GM23338 (cell line): ENCODE measurements at regions not wholly inside any gene's neighbourhood (a gene's known extent, or its start where the extent isn't known, plus 50 kb on each side); places are given as distances from the start of the nearest gene placed in this dataset.
A peak's percentile ranks its signal among the peaks of the same experiment; 100 is the strongest.

ENCODE experiments used
- ATAC-seq: fragments of 200-7000 bp; cut with Tn5 transposase; 3 replicates; pipeline ENCODE4 v1.9.1; 2020
- DNase-seq: peaks from one replicate; pipeline ENCODE4 v3.0.0-alpha.2; 2015; ENCODE audit warnings: low spot score
- H2AFZ ChIP-seq: fragments of 200-600 bp; sonication (generic); 2 replicates; pipeline ENCODE4 v1.8.0; 2016; ENCODE audit warnings: antibody characterized with exemption, mild to moderate bottlenecking, moderate library complexity
- H3F3A ChIP-seq: fragments of 200-600 bp; sonication (generic); replicated peaks from 2 replicates; pipeline ENCODE4 v1.8.0; 2017; ENCODE audit warnings: antibody characterized with exemption, mixed run types, low read depth
- H3K27ac ChIP-seq: fragments of 200-600 bp; sonication (generic); 2 replicates; pipeline ENCODE4 v1.6.1; 2016; ENCODE audit warnings: low read depth
- H3K27me3 ChIP-seq: fragments of 200-600 bp; sonication (generic); 2 replicates; pipeline ENCODE4 v1.8.0; 2016; ENCODE audit warnings: mild to moderate bottlenecking, mixed run types, moderate library complexity; ENCODE audit not compliant: insufficient read depth
- H3K36me3 ChIP-seq: fragments of 200-600 bp; sonication (generic); 2 replicates; pipeline ENCODE4 v1.8.0; 2016; ENCODE audit warnings: mild to moderate bottlenecking; ENCODE audit not compliant: insufficient read depth
- H3K4me1 ChIP-seq: fragments of 200-600 bp; sonication (generic); 2 replicates; pipeline ENCODE4 v1.8.0; 2016; ENCODE audit warnings: mild to moderate bottlenecking, moderate library complexity; ENCODE audit not compliant: insufficient read depth
- H3K4me2 ChIP-seq: fragments of 200-600 bp; sonication (generic); 2 replicates; pipeline ENCODE4 v1.7.1; 2017; ENCODE audit warnings: mixed run types
- H3K4me3 ChIP-seq: fragments of 200-600 bp; sonication (generic); 2 replicates; pipeline ENCODE4 v1.6.1; 2016; ENCODE audit warnings: mixed run types
- H3K79me2 ChIP-seq: fragments of 200-600 bp; sonication (generic); replicated peaks from 2 replicates; pipeline ENCODE4 v1.8.0; 2017; ENCODE audit warnings: mild to moderate bottlenecking; ENCODE audit not compliant: insufficient read depth
- H3K9me2 ChIP-seq: fragments of 200-600 bp; sonication (generic); 2 replicates; pipeline ENCODE4 v1.8.0; 2017; ENCODE audit not compliant: insufficient read depth
- H4K20me1 ChIP-seq: fragments of 200-600 bp; sonication (generic); replicated peaks from 2 replicates; pipeline ENCODE4 v1.8.0; 2017; ENCODE audit warnings: mild to moderate bottlenecking; ENCODE audit not compliant: insufficient read depth
- H3K27ac Mint-ChIP-seq: 2 replicates; pipeline ENCODE4 v1.8.0; 2020; ENCODE audit warnings: inconsistent platforms, mild to moderate bottlenecking, moderate library complexity, mixed read lengths
- H3K27me3 Mint-ChIP-seq: 3 replicates; pipeline ENCODE4 v1.8.0; 2022; ENCODE audit warnings: low read depth, mild to moderate bottlenecking, moderate library complexity, mixed read lengths, inconsistent platforms; ENCODE audit not compliant: insufficient read depth, poor library complexity
- H3K36me3 Mint-ChIP-seq: 3 replicates; pipeline ENCODE4 v1.8.0; 2021; ENCODE audit warnings: low read depth, mild to moderate bottlenecking, inconsistent platforms, moderate library complexity, mixed read lengths
- H3K4me1 Mint-ChIP-seq: 3 replicates; pipeline ENCODE4 v1.8.0; 2020; ENCODE audit warnings: mild to moderate bottlenecking, inconsistent platforms, mixed read lengths
- H3K4me3 Mint-ChIP-seq: 3 replicates; pipeline ENCODE4 v1.8.0; 2021; ENCODE audit warnings: moderate library complexity, mild to moderate bottlenecking, inconsistent platforms, mixed read lengths
- H3K9me3 Mint-ChIP-seq: 3 replicates; pipeline ENCODE4 v1.8.0; 2020; ENCODE audit warnings: moderate library complexity, mild to moderate bottlenecking, inconsistent platforms, mixed read lengths
- CREB1 ChIP-seq: fragments of 250-450 bp; sonication (Bioruptor Pico); IDR thresholded peaks from 2 replicates; pipeline ENCODE4 v1.5.0; 2020; ENCODE audit warnings: low read depth, mild to moderate bottlenecking, moderate library complexity
- EZH2phosphoT487 ChIP-seq: fragments of 200-600 bp; sonication (generic); IDR thresholded peaks from one replicate; pipeline ENCODE4 v1.8.1; 2018; ENCODE audit warnings: antibody characterized with exemption; ENCODE audit not compliant: unreplicated experiment
- JUNB ChIP-seq: IDR thresholded peaks from one replicate; pipeline ENCODE4 v1.6.1; 2016; ENCODE audit warnings: antibody characterized with exemption; ENCODE audit not compliant: unreplicated experiment
- NANOG ChIP-seq: IDR thresholded peaks from 2 replicates; pipeline ENCODE4 v1.6.1; 2016; ENCODE audit warnings: antibody characterized with exemption, borderline replicate concordance
- POLR2AphosphoS5 ChIP-seq: IDR thresholded peaks from 2 replicates; pipeline ENCODE4 v1.6.1; 2016; ENCODE audit warnings: antibody characterized with exemption, low read depth
- REST ChIP-seq: IDR thresholded peaks from one replicate; pipeline ENCODE4 v1.6.1; 2018; ENCODE audit warnings: antibody characterized with exemption; ENCODE audit not compliant: unreplicated experiment
- ZNF114 ChIP-seq: fragments of 250-450 bp; sonication (Bioruptor Pico); IDR thresholded peaks from 2 replicates; pipeline ENCODE4 v1.5.0; 2020; ENCODE audit warnings: mild to moderate bottlenecking, moderate library complexity
- ZNF331 ChIP-seq: fragments of 250-450 bp; sonication (Bioruptor Pico); IDR thresholded peaks from 2 replicates; pipeline ENCODE4 v1.5.0; 2020; ENCODE audit warnings: low read depth, mild to moderate bottlenecking, moderate library complexity
- ZNF462 ChIP-seq: fragments of 250-450 bp; sonication (Bioruptor Pico); IDR thresholded peaks from 2 replicates; pipeline ENCODE4 v1.5.0; 2020; ENCODE audit warnings: mild to moderate bottlenecking, moderate library complexity
- TF ChIP-seq, protein P1 (sequence below), 2 experiments: fragments of 200-600 bp in 1 of 2; sonication (generic) in 1 of 2; conservative IDR thresholded peaks; 2 replicates each; pipeline versions ENCODE4 v1.5.1 to v1.6.1; 2016 to 2017; ENCODE audit warnings: antibody characterized with exemption in 2 of 2, low read depth in 2 of 2, mild to moderate bottlenecking in 2 of 2, moderate library complexity in 1 of 2
- TF ChIP-seq, protein P2 (sequence below): IDR thresholded peaks from 2 replicates; pipeline ENCODE4 v1.6.1; 2016; ENCODE audit warnings: antibody characterized with exemption

DNA sequence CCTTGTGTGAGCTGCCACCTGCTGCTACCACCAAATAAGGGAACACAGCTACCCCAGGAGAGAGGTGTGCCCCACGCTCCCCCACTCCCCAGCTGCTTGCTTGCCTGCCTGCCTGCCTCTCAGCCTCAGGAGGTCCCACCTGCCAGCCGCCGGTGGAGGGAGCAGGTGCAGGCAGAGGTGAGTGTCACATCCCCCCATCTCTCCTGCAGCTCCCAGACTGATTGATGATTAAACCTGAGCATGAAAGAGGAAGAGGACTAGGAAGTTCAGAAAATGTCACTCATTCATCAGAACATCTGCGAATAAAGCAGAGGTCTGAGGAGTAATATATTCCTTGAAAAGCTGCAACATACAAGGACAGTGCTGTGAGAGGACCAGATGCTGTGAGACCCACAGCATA, 58.6 kb upstream of the HIVEP3 start:
- Histone ChIP-seq H3K27ac (no peak overlapping the region), H3K4me3 (no peak overlapping the region), H3K36me3 (no peaks in the 10 kb centered on the region), H3K79me2 (no peaks in the 10 kb centered on the region), H2AFZ (no peak overlapping the region), H3F3A (no peaks in the 10 kb centered on the region), H3K4me1 (peaks cover 14% of the 10 kb centered on the region), H3K27me3 (no peaks in the 10 kb centered on the region), H3K9me2 (0 out of 2 replicates have a peak, but pooled peaks cover 16% of the 10 kb centered on the region), H3K4me2 (no peak overlapping the region), H4K20me1 (no peaks in the 10 kb centered on the region)
- Mint-ChIP-seq H3K4me1 (peaks cover 18% of the 10 kb centered on the region), H3K9me3 (no peaks in the 10 kb centered on the region), H3K36me3 (no peaks in the 10 kb centered on the region), H3K27ac (no peak overlapping the region), H3K27me3 (peaks cover 9% of the 10 kb centered on the region), H3K4me3 (no peak overlapping the region)
- TF ChIP-seq JUNB (no peak), ZNF462 (CRISPR knock-in tag) (no peak), CREB1 (CRISPR knock-in tag) (no peak), ZNF331 (CRISPR knock-in tag) (no peak), EZH2phosphoT487 (no peak), POLR2AphosphoS5 (no peak), REST (no peak), ZNF114 (CRISPR knock-in tag) (no peak), NANOG (no peak)
- TF ChIP-seq, protein P1, sequence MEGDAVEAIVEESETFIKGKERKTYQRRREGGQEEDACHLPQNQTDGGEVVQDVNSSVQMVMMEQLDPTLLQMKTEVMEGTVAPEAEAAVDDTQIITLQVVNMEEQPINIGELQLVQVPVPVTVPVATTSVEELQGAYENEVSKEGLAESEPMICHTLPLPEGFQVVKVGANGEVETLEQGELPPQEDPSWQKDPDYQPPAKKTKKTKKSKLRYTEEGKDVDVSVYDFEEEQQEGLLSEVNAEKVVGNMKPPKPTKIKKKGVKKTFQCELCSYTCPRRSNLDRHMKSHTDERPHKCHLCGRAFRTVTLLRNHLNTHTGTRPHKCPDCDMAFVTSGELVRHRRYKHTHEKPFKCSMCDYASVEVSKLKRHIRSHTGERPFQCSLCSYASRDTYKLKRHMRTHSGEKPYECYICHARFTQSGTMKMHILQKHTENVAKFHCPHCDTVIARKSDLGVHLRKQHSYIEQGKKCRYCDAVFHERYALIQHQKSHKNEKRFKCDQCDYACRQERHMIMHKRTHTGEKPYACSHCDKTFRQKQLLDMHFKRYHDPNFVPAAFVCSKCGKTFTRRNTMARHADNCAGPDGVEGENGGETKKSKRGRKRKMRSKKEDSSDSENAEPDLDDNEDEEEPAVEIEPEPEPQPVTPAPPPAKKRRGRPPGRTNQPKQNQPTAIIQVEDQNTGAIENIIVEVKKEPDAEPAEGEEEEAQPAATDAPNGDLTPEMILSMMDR (conservative IDR thresholded peaks at IDR 0.05; ENCODE audit: low read depth in 2 of 2): no peak
- TF ChIP-seq, protein P2, sequence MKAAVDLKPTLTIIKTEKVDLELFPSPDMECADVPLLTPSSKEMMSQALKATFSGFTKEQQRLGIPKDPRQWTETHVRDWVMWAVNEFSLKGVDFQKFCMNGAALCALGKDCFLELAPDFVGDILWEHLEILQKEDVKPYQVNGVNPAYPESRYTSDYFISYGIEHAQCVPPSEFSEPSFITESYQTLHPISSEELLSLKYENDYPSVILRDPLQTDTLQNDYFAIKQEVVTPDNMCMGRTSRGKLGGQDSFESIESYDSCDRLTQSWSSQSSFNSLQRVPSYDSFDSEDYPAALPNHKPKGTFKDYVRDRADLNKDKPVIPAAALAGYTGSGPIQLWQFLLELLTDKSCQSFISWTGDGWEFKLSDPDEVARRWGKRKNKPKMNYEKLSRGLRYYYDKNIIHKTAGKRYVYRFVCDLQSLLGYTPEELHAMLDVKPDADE: no peak
- ATAC-seq (peak; percentile 52), DNase-seq (peak; percentile 1)
